Lower leg skin (tissue), 3 donors: ENCODE measurements at regions not wholly inside any gene's neighbourhood (a gene's known extent, or its start where the extent isn't known, plus 50 kb on each side); places are given as distances from the start of the nearest gene placed in this dataset.

ENCODE experiments used
- POLR2A ChIP-seq, 2 donors: fragments of 450-650 bp; IDR thresholded peaks; one replicate each; pipeline ENCODE4 v1.6.1; 2016 to 2017; ENCODE audit warnings: antibody characterized with exemption in 2 of 2, mild to moderate bottlenecking in 1 of 2, moderate library complexity in 1 of 2
- TF ChIP-seq, protein P1 (sequence below), 3 donors: fragments of 450-650 bp; IDR thresholded peaks; one replicate each; pipeline ENCODE4 v1.5.1; 2016; ENCODE audit warnings: antibody characterized with exemption in 3 of 3, mild to moderate bottlenecking in 3 of 3, moderate library complexity in 2 of 3

DNA sequence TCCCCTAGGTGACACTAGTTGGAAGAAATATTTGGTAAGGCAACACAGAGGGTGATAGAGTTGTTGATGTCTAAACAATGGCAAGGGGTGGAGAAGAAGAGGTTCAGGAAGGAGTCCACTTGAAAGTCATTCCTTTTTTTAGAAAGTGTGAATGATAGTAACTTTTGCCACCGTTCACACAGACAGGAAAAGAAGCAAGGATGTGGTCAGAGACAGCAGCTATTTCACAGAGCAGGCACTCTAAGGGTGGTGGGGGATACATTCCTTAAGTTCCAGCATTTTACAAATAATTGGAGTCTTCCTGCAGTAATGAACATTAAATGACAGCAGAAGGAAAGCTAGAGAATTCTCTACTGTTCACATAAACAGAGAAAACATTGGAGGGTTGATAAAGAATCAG lies 75.4 kb upstream of the ZNF385D start:
- TF ChIP-seq, protein P1, sequence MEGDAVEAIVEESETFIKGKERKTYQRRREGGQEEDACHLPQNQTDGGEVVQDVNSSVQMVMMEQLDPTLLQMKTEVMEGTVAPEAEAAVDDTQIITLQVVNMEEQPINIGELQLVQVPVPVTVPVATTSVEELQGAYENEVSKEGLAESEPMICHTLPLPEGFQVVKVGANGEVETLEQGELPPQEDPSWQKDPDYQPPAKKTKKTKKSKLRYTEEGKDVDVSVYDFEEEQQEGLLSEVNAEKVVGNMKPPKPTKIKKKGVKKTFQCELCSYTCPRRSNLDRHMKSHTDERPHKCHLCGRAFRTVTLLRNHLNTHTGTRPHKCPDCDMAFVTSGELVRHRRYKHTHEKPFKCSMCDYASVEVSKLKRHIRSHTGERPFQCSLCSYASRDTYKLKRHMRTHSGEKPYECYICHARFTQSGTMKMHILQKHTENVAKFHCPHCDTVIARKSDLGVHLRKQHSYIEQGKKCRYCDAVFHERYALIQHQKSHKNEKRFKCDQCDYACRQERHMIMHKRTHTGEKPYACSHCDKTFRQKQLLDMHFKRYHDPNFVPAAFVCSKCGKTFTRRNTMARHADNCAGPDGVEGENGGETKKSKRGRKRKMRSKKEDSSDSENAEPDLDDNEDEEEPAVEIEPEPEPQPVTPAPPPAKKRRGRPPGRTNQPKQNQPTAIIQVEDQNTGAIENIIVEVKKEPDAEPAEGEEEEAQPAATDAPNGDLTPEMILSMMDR (IDR thresholded peaks at IDR 0.05): no peak
- no peak for TF ChIP-seq POLR2A (IDR thresholded peaks at IDR 0.05)
